ENCODE measurements at regions not wholly inside any gene's neighbourhood (a gene's known extent, or its start where the extent isn't known, plus 50 kb on each side); places are given as distances from the start of the nearest gene placed in this dataset.
"Not testable (repeated sequence)": the region's sequence is repeated elsewhere in the genome, so short reads cannot be mapped to it uniquely, and the experiment has no call there.

DNA sequence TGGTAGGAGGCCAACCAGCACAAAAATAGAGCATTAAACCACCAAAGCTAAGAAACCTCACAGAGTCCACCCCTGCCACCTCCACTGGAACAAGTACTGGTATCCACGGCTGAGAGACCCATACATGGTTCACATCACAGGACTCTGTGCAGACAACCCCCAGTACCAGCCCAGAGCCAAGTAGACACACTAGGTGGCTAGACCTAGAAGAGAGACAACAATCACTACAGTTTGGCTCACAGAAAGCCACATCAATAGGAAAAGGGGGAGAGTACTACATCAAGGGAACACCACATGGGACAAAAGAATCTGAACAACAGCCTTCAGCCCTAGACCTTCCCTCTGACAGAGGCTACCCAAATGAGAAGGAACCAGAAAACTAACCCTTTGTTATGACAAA lies 1614.9 kb downstream of the EFNB2 start:
- TF ChIP-seq, protein P1, sequence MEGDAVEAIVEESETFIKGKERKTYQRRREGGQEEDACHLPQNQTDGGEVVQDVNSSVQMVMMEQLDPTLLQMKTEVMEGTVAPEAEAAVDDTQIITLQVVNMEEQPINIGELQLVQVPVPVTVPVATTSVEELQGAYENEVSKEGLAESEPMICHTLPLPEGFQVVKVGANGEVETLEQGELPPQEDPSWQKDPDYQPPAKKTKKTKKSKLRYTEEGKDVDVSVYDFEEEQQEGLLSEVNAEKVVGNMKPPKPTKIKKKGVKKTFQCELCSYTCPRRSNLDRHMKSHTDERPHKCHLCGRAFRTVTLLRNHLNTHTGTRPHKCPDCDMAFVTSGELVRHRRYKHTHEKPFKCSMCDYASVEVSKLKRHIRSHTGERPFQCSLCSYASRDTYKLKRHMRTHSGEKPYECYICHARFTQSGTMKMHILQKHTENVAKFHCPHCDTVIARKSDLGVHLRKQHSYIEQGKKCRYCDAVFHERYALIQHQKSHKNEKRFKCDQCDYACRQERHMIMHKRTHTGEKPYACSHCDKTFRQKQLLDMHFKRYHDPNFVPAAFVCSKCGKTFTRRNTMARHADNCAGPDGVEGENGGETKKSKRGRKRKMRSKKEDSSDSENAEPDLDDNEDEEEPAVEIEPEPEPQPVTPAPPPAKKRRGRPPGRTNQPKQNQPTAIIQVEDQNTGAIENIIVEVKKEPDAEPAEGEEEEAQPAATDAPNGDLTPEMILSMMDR (conservative IDR thresholded peaks at IDR 0.05 in 1 of 2, IDR thresholded peaks at IDR 0.05 in 1 of 2; ENCODE audit: low read depth in 1 of 2, low read length in 2 of 2) = not testable (repeated sequence)
- TF ChIP-seq EZH2 (IDR thresholded peaks at IDR 0.05; ENCODE audit: low read length, missing control alignments) = not testable (repeated sequence)
